ENCODE measurements at regions not wholly inside any gene's neighbourhood (a gene's known extent, or its start where the extent isn't known, plus 50 kb on each side); places are given as distances from the start of the nearest gene placed in this dataset.

- TF ChIP-seq RAD21 (IDR thresholded peaks at IDR 0.05; ENCODE audit: low read depth) = no peak
- TF ChIP-seq YY1 (IDR thresholded peaks at IDR 0.05; ENCODE audit: extremely low read depth, insufficient replicate concordance, low read depth, low read length) = no peak
- TF ChIP-seq CTCF (IDR thresholded peaks at IDR 0.05 in 2 of 3, conservative IDR thresholded peaks at IDR 0.05 in 1 of 3; ENCODE audit: borderline replicate concordance in 1 of 3, insufficient read depth in 1 of 3, low read depth in 2 of 3, low read length in 2 of 3) = no peak
- TF ChIP-seq POLR2A (IDR thresholded peaks at IDR 0.05; ENCODE audit: borderline replicate concordance, extremely low read depth, insufficient read depth, insufficient read length) = no peak
- TF ChIP-seq SP1 (IDR thresholded peaks at IDR 0.05; ENCODE audit: low read depth) = no peak
- no peak for TF ChIP-seq POLR2AphosphoS5 (IDR thresholded peaks at IDR 0.05; ENCODE audit: low read depth, low read length)
- TF ChIP-seq, protein P1, sequence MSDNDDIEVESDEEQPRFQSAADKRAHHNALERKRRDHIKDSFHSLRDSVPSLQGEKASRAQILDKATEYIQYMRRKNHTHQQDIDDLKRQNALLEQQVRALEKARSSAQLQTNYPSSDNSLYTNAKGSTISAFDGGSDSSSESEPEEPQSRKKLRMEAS (IDR thresholded peaks at IDR 0.05) = no peak
- TF ChIP-seq EGR1 (IDR thresholded peaks at IDR 0.05; ENCODE audit: low read depth) = no peak
- no peak for TF ChIP-seq SRF (IDR thresholded peaks at IDR 0.05; ENCODE audit: low read depth)
- no peak for TF ChIP-seq ZNF274 (IDR thresholded peaks at IDR 0.05; ENCODE audit: low read depth, low read length)
- no peak for TF ChIP-seq SIN3A (IDR thresholded peaks at IDR 0.05; ENCODE audit: low read depth)
- TF ChIP-seq ELF1 (IDR thresholded peaks at IDR 0.05; ENCODE audit: borderline replicate concordance, low read depth) = no peak
- TF ChIP-seq REST (IDR thresholded peaks at IDR 0.05; ENCODE audit: low read depth) = no peak
- no peak for TF ChIP-seq CBX3 (IDR thresholded peaks at IDR 0.05; ENCODE audit: low read depth)
Measured at GRCh38 chr13:19289180-19289579, 107.6 kb upstream of the TUBA3C start.
